COR-L47 (cell line): ENCODE measurements at regions not wholly inside any gene's neighbourhood (a gene's known extent, or its start where the extent isn't known, plus 50 kb on each side); places are given as distances from the start of the nearest gene placed in this dataset.

ENCODE experiments used
- DNase-seq: peaks from one replicate; lab custom pipeline; 2025; lab: John Stamatoyannopoulos, UW

GRCh38 chr22:19574247-19574646 lies 50.0 kb upstream of the CLDN5 start:
- DNase-seq = no peak

- no peak for DNase-seq
Observed at GRCh38 chr22:19576460-19577421, 52.5 kb upstream of the CLDN5 start.

GRCh38 chr22:19577422-19577966 lies 53.3 kb upstream of the CLDN5 start:
- DNase-seq = no peak

GRCh38 chr22:19578180-19579004 lies 54.2 kb upstream of the CLDN5 start:
- no peak for DNase-seq

GRCh38 chr22:19579115-19579811 lies 55.1 kb upstream of the CLDN5 start:
- no peak for DNase-seq

GRCh38 chr22:19579880-19580279 lies 55.7 kb upstream of the CLDN5 start:
- DNase-seq = no peak

GRCh38 chr22:19580291-19580890 lies 56.2 kb upstream of the CLDN5 start:
- DNase-seq = no peak

- no peak for DNase-seq
Observed at GRCh38 chr22:19582033-19582693, 58.0 kb upstream of the CLDN5 start.

GRCh38 chr22:19586922-19587684 lies 62.9 kb upstream of the CLDN5 start:
- no peak for DNase-seq

GRCh38 chr22:19590696-19591095 lies 66.5 kb upstream of the CLDN5 start:
- no peak for DNase-seq

- DNase-seq = no peak
Observed at GRCh38 chr22:19591568-19591967, 67.4 kb upstream of the CLDN5 start.

- no peak for DNase-seq
Observed at GRCh38 chr22:19592464-19592863, 68.3 kb upstream of the CLDN5 start.

- no peak for DNase-seq
Observed at GRCh38 chr22:19593991-19594569, 69.9 kb upstream of the CLDN5 start.

- DNase-seq = no peak
Observed at GRCh38 chr22:19595532-19595931, 71.3 kb upstream of the CLDN5 start.

GRCh38 chr22:19596680-19597398 lies 72.6 kb upstream of the CLDN5 start:
- no peak for DNase-seq

- no peak for DNase-seq
Observed at GRCh38 chr22:19597399-19597735, 73.2 kb upstream of the CLDN5 start.

GRCh38 chr22:19598054-19598855 lies 74.0 kb upstream of the CLDN5 start:
- DNase-seq = no peak

GRCh38 chr22:19599004-19599403 lies 74.8 kb upstream of the CLDN5 start:
- DNase-seq = no peak
